DND-41 (cell line): ENCODE measurements at regions not wholly inside any gene's neighbourhood (a gene's known extent, or its start where the extent isn't known, plus 50 kb on each side); places are given as distances from the start of the nearest gene placed in this dataset.
"Not testable (repeated sequence)": the region's sequence is repeated elsewhere in the genome, so short reads cannot be mapped to it uniquely, and the experiment has no call there.

ENCODE experiments used
- CTCF ChIP-seq: IDR thresholded peaks from 2 replicates; pipeline ENCODE4 v1.5.1; 2012; ENCODE audit warnings: borderline replicate concordance, low read length, moderate library complexity, mild to moderate bottlenecking; ENCODE audit not compliant: poor library complexity, severe bottlenecking; ENCODE audit errors: extremely low read depth
- EZH2 ChIP-seq: IDR thresholded peaks from 3 replicates; pipeline ENCODE4 v1.6.1; 2012; ENCODE audit warnings: borderline replicate concordance, low read depth, mild to moderate bottlenecking, moderate library complexity, low read length, inconsistent platforms; ENCODE audit not compliant: severe bottlenecking

DNA sequence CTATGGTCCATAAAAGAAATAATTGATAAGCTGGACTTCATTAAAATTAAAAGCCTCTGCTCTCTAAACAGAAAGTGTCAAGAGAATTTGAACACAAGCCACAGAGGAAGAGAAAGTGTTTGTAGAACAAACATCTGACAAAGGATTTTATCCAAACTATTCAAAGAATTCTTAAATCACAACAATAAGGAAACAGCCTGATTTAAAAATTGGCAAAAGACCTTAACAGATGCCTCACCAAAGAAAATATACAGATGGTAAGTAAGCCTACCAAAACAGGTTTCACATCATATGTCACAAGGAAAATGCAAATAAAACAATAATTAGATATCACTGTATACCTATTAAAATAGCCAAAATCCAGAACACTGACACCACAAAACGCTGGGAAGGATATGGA, 612.0 kb downstream of the TTLL7 start:
- not testable (repeated sequence) for TF ChIP-seq CTCF, EZH2
